Neural cell (in vitro differentiated cells): ENCODE measurements at regions not wholly inside any gene's neighbourhood (a gene's known extent, or its start where the extent isn't known, plus 50 kb on each side); places are given as distances from the start of the nearest gene placed in this dataset.

Source experiments
- CTCF ChIP-seq: fragments of 450-650 bp; IDR thresholded peaks from 2 replicates; pipeline ENCODE4 v1.5.1; 2014; ENCODE audit warnings: antibody characterized with exemption, mild to moderate bottlenecking, moderate library complexity; ENCODE audit not compliant: poor library complexity, severe bottlenecking
- EP300 ChIP-seq: fragments of 450-650 bp; conservative IDR thresholded peaks from 2 replicates; pipeline ENCODE4 v1.6.1; 2014; ENCODE audit warnings: antibody characterized with exemption, mild to moderate bottlenecking, moderate library complexity; ENCODE audit not compliant: poor library complexity, severe bottlenecking
- EZH2 ChIP-seq: fragments of 200-600, 300-800 bp; shearing (Covaris generic), sonication (generic); IDR thresholded peaks from 2 replicates; pipeline ENCODE4 v1.6.1; 2014; ENCODE audit warnings: antibody characterized with exemption, low read length, borderline replicate concordance, mild to moderate bottlenecking; ENCODE audit not compliant: insufficient read depth, poor library complexity, severe bottlenecking
- MXI1 ChIP-seq: fragments of 450-650 bp; conservative IDR thresholded peaks from 2 replicates; pipeline ENCODE4 v1.6.1; 2014; ENCODE audit warnings: antibody characterized with exemption, mild to moderate bottlenecking; ENCODE audit not compliant: poor library complexity, severe bottlenecking
- POLR2AphosphoS5 ChIP-seq: IDR thresholded peaks from 2 replicates; pipeline ENCODE4 v1.6.1; 2012
- RAD21 ChIP-seq: fragments of 450-650 bp; conservative IDR thresholded peaks from 2 replicates; pipeline ENCODE4 v1.6.1; 2014; ENCODE audit warnings: antibody characterized with exemption, mild to moderate bottlenecking, moderate library complexity
- REST ChIP-seq: IDR thresholded peaks from 2 replicates; pipeline ENCODE4 v1.6.1; 2012; ENCODE audit warnings: borderline replicate concordance
- SMC3 ChIP-seq: fragments of 450-650 bp; conservative IDR thresholded peaks from 2 replicates; pipeline ENCODE4 v1.6.1; 2014; ENCODE audit warnings: antibody characterized with exemption, mild to moderate bottlenecking, moderate library complexity; ENCODE audit not compliant: poor library complexity
- TAF1 ChIP-seq: IDR thresholded peaks from 2 replicates; pipeline ENCODE4 v1.6.1; 2012; ENCODE audit warnings: low read depth

GRCh38 chr12:92452763-92453162 is 250.0 kb upstream of the PLEKHG7 start:
- no peak for TF ChIP-seq CTCF
- TF ChIP-seq SMC3, result no peak
- no peak for TF ChIP-seq EP300
- TF ChIP-seq POLR2AphosphoS5, result no peak
- TF ChIP-seq REST, result no peak
- TF ChIP-seq RAD21, result no peak
- TF ChIP-seq EZH2, result no peak
- TF ChIP-seq TAF1, result no peak
- TF ChIP-seq MXI1, result no peak
